GM23338 (cell line): ENCODE measurements at regions not wholly inside any gene's neighbourhood (a gene's known extent, or its start where the extent isn't known, plus 50 kb on each side); places are given as distances from the start of the nearest gene placed in this dataset.

Experiments
- ATAC-seq: fragments of 200-7000 bp; cut with Tn5 transposase; 3 replicates; pipeline ENCODE4 v1.9.1; 2020
- DNase-seq: peaks from one replicate; pipeline ENCODE4 v3.0.0-alpha.2; 2015; ENCODE audit warnings: low spot score
- H2AFZ ChIP-seq: fragments of 200-600 bp; sonication (generic); 2 replicates; pipeline ENCODE4 v1.8.0; 2016; ENCODE audit warnings: antibody characterized with exemption, mild to moderate bottlenecking, moderate library complexity
- H3F3A ChIP-seq: fragments of 200-600 bp; sonication (generic); replicated peaks from 2 replicates; pipeline ENCODE4 v1.8.0; 2017; ENCODE audit warnings: antibody characterized with exemption, mixed run types, low read depth
- H3K27ac ChIP-seq: fragments of 200-600 bp; sonication (generic); 2 replicates; pipeline ENCODE4 v1.6.1; 2016; ENCODE audit warnings: low read depth
- H3K27me3 ChIP-seq: fragments of 200-600 bp; sonication (generic); 2 replicates; pipeline ENCODE4 v1.8.0; 2016; ENCODE audit warnings: mild to moderate bottlenecking, mixed run types, moderate library complexity; ENCODE audit not compliant: insufficient read depth
- H3K36me3 ChIP-seq: fragments of 200-600 bp; sonication (generic); 2 replicates; pipeline ENCODE4 v1.8.0; 2016; ENCODE audit warnings: mild to moderate bottlenecking; ENCODE audit not compliant: insufficient read depth
- H3K4me1 ChIP-seq: fragments of 200-600 bp; sonication (generic); 2 replicates; pipeline ENCODE4 v1.8.0; 2016; ENCODE audit warnings: mild to moderate bottlenecking, moderate library complexity; ENCODE audit not compliant: insufficient read depth
- H3K4me2 ChIP-seq: fragments of 200-600 bp; sonication (generic); 2 replicates; pipeline ENCODE4 v1.7.1; 2017; ENCODE audit warnings: mixed run types
- H3K4me3 ChIP-seq: fragments of 200-600 bp; sonication (generic); 2 replicates; pipeline ENCODE4 v1.6.1; 2016; ENCODE audit warnings: mixed run types
- H3K79me2 ChIP-seq: fragments of 200-600 bp; sonication (generic); replicated peaks from 2 replicates; pipeline ENCODE4 v1.8.0; 2017; ENCODE audit warnings: mild to moderate bottlenecking; ENCODE audit not compliant: insufficient read depth
- H3K9me2 ChIP-seq: fragments of 200-600 bp; sonication (generic); 2 replicates; pipeline ENCODE4 v1.8.0; 2017; ENCODE audit not compliant: insufficient read depth
- H4K20me1 ChIP-seq: fragments of 200-600 bp; sonication (generic); replicated peaks from 2 replicates; pipeline ENCODE4 v1.8.0; 2017; ENCODE audit warnings: mild to moderate bottlenecking; ENCODE audit not compliant: insufficient read depth
- H3K27ac Mint-ChIP-seq: 2 replicates; pipeline ENCODE4 v1.8.0; 2020; ENCODE audit warnings: inconsistent platforms, mild to moderate bottlenecking, moderate library complexity, mixed read lengths
- H3K27me3 Mint-ChIP-seq: 3 replicates; pipeline ENCODE4 v1.8.0; 2022; ENCODE audit warnings: low read depth, mild to moderate bottlenecking, moderate library complexity, mixed read lengths, inconsistent platforms; ENCODE audit not compliant: insufficient read depth, poor library complexity
- H3K36me3 Mint-ChIP-seq: 3 replicates; pipeline ENCODE4 v1.8.0; 2021; ENCODE audit warnings: low read depth, mild to moderate bottlenecking, inconsistent platforms, moderate library complexity, mixed read lengths
- H3K4me1 Mint-ChIP-seq: 3 replicates; pipeline ENCODE4 v1.8.0; 2020; ENCODE audit warnings: mild to moderate bottlenecking, inconsistent platforms, mixed read lengths
- H3K4me3 Mint-ChIP-seq: 3 replicates; pipeline ENCODE4 v1.8.0; 2021; ENCODE audit warnings: moderate library complexity, mild to moderate bottlenecking, inconsistent platforms, mixed read lengths
- H3K9me3 Mint-ChIP-seq: 3 replicates; pipeline ENCODE4 v1.8.0; 2020; ENCODE audit warnings: moderate library complexity, mild to moderate bottlenecking, inconsistent platforms, mixed read lengths
- CREB1 ChIP-seq: fragments of 250-450 bp; sonication (Bioruptor Pico); IDR thresholded peaks from 2 replicates; pipeline ENCODE4 v1.5.0; 2020; ENCODE audit warnings: low read depth, mild to moderate bottlenecking, moderate library complexity
- CTCF ChIP-seq, 2 experiments: fragments of 200-600 bp in 1 of 2; sonication (generic) in 1 of 2; conservative IDR thresholded peaks; 2 replicates each; pipeline versions ENCODE4 v1.5.1 to v1.6.1; 2016 to 2017; ENCODE audit warnings: antibody characterized with exemption in 2 of 2, low read depth in 2 of 2, mild to moderate bottlenecking in 2 of 2, moderate library complexity in 1 of 2
- ETS1 ChIP-seq: IDR thresholded peaks from 2 replicates; pipeline ENCODE4 v1.6.1; 2016; ENCODE audit warnings: antibody characterized with exemption
- EZH2 ChIP-seq: fragments of 200-600 bp; sonication (generic); IDR thresholded peaks from one replicate; pipeline ENCODE4 v1.8.0; 2017; ENCODE audit warnings: antibody characterized with exemption, mild to moderate bottlenecking, low read depth; ENCODE audit not compliant: unreplicated experiment
- EZH2phosphoT487 ChIP-seq: fragments of 200-600 bp; sonication (generic); IDR thresholded peaks from one replicate; pipeline ENCODE4 v1.8.1; 2018; ENCODE audit warnings: antibody characterized with exemption; ENCODE audit not compliant: unreplicated experiment
- NANOG ChIP-seq: IDR thresholded peaks from 2 replicates; pipeline ENCODE4 v1.6.1; 2016; ENCODE audit warnings: antibody characterized with exemption, borderline replicate concordance
- POLR2AphosphoS5 ChIP-seq: IDR thresholded peaks from 2 replicates; pipeline ENCODE4 v1.6.1; 2016; ENCODE audit warnings: antibody characterized with exemption, low read depth
- REST ChIP-seq: IDR thresholded peaks from one replicate; pipeline ENCODE4 v1.6.1; 2018; ENCODE audit warnings: antibody characterized with exemption; ENCODE audit not compliant: unreplicated experiment
- STAT1 ChIP-seq: IDR thresholded peaks from one replicate; pipeline ENCODE4 v1.6.1; 2016; ENCODE audit warnings: antibody characterized with exemption; ENCODE audit not compliant: unreplicated experiment
- ZNF114 ChIP-seq: fragments of 250-450 bp; sonication (Bioruptor Pico); IDR thresholded peaks from 2 replicates; pipeline ENCODE4 v1.5.0; 2020; ENCODE audit warnings: mild to moderate bottlenecking, moderate library complexity
- ZNF331 ChIP-seq: fragments of 250-450 bp; sonication (Bioruptor Pico); IDR thresholded peaks from 2 replicates; pipeline ENCODE4 v1.5.0; 2020; ENCODE audit warnings: low read depth, mild to moderate bottlenecking, moderate library complexity
- ZNF462 ChIP-seq: fragments of 250-450 bp; sonication (Bioruptor Pico); IDR thresholded peaks from 2 replicates; pipeline ENCODE4 v1.5.0; 2020; ENCODE audit warnings: mild to moderate bottlenecking, moderate library complexity

GRCh38 chr2:181341855-181342600 lies 115.2 kb upstream of the ITGA4 start:
- ATAC-seq, result no peak
- no peaks in the 10 kb centered on the region for H3K27me3 ChIP-seq
- H3K36me3 ChIP-seq, result no peaks in the 10 kb centered on the region
- TF ChIP-seq REST (no peak), POLR2AphosphoS5 (no peak), ETS1 (no peak), EZH2 (no peak), CTCF (conservative IDR thresholded peaks at IDR 0.05; ENCODE audit: low read depth in 2 of 2) (no peak), STAT1 (no peak), EZH2phosphoT487 (no peak), ZNF114 (CRISPR knock-in tag) (no peak), NANOG (no peak), ZNF462 (no peak), CREB1 (CRISPR knock-in tag) (no peak), ZNF331 (CRISPR knock-in tag) (no peak)
- no peak overlapping the region for H3K27ac ChIP-seq
- DNase-seq, result no peak
- H3K4me3 Mint-ChIP-seq, result no peak overlapping the region
- no peaks in the 10 kb centered on the region for H3F3A ChIP-seq
- no peaks in the 10 kb centered on the region for H4K20me1 ChIP-seq
- peaks cover 3% of the 10 kb centered on the region for H3K4me1 Mint-ChIP-seq
- no peak overlapping the region for H3K4me2 ChIP-seq
- no peak overlapping the region for H2AFZ ChIP-seq
- peaks cover 3% of the 10 kb centered on the region; the same call in 1 of the 2 replicates for H3K4me1 ChIP-seq
- no peak overlapping the region for H3K27ac Mint-ChIP-seq
- peaks cover 2% of the 10 kb centered on the region for H3K27me3 Mint-ChIP-seq
- H3K9me2 ChIP-seq, result peaks cover 10% of the 10 kb centered on the region; the same call in 1 of the 2 replicates
- H3K4me3 ChIP-seq, result no peak overlapping the region
- peaks cover 5% of the 10 kb centered on the region; the same call in 2 of the 3 replicates for H3K9me3 Mint-ChIP-seq
- H3K36me3 Mint-ChIP-seq, result no peaks in the 10 kb centered on the region
- no peaks in the 10 kb centered on the region for H3K79me2 ChIP-seq
